Gastrocnemius medialis (tissue), 4 donors: ENCODE measurements at regions not wholly inside any gene's neighbourhood (a gene's known extent, or its start where the extent isn't known, plus 50 kb on each side); places are given as distances from the start of the nearest gene placed in this dataset.

ENCODE experiments used
- POLR2A ChIP-seq, 2 donors: fragments of 450-650 bp; IDR thresholded peaks; one replicate each; pipeline ENCODE4 v1.6.1; 2017; ENCODE audit warnings: antibody characterized with exemption in 2 of 2, mild to moderate bottlenecking in 2 of 2, moderate library complexity in 2 of 2
- TF ChIP-seq, protein P1 (sequence below), 5 experiments: fragments of 450-650 bp in 3 of 5; fragments of 200-600 bp in 2 of 5; sonication (generic) in 2 of 5; IDR thresholded peaks in 4 of 5; conservative IDR thresholded peaks in 1 of 5; 1 replicate in 4 of 5; 2 replicates in 1 of 5; pipeline ENCODE4 v1.5.1; 2016 to 2019; ENCODE audit warnings: antibody characterized with exemption in 5 of 5, mild to moderate bottlenecking in 3 of 5, moderate library complexity in 3 of 5

DNA sequence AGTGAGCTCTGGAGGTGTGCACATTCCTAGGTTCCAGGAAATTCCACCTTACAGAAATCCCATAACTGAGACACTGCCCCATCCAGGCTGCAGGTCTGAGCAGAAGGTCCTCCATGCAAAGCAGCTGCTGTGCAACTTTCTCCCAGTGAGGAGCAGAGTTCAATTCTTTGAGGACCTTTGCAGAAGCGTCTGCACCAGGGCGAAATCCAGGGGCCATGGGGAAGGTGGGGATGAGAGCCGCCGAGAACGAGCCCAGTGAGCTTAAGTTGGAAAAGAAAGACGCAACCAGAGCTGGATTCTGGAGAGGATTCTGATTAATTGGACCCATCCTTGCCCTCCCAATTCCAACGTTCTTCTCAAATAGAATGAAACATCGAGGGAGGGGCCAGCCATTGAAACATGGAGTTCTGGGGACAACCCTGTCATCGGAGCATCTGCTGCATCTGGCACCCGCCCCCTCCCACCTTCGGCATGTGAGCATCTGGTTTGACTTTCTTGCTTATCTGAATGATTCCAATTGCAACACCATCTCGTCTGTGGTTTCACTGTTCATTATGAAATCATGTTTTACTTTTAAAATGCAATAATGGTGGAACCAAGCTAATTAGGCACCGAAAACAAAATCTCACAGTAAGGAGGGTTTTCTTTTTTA is 190.6 kb upstream of the FOXF1 start:
- TF ChIP-seq, protein P1, sequence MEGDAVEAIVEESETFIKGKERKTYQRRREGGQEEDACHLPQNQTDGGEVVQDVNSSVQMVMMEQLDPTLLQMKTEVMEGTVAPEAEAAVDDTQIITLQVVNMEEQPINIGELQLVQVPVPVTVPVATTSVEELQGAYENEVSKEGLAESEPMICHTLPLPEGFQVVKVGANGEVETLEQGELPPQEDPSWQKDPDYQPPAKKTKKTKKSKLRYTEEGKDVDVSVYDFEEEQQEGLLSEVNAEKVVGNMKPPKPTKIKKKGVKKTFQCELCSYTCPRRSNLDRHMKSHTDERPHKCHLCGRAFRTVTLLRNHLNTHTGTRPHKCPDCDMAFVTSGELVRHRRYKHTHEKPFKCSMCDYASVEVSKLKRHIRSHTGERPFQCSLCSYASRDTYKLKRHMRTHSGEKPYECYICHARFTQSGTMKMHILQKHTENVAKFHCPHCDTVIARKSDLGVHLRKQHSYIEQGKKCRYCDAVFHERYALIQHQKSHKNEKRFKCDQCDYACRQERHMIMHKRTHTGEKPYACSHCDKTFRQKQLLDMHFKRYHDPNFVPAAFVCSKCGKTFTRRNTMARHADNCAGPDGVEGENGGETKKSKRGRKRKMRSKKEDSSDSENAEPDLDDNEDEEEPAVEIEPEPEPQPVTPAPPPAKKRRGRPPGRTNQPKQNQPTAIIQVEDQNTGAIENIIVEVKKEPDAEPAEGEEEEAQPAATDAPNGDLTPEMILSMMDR (IDR thresholded peaks at IDR 0.05 in 4 of 5, conservative IDR thresholded peaks at IDR 0.05 in 1 of 5) = no peak
- TF ChIP-seq POLR2A (IDR thresholded peaks at IDR 0.05) = no peak
